Esophagus squamous epithelium (tissue), 5 donors: ENCODE measurements at regions not wholly inside any gene's neighbourhood (a gene's known extent, or its start where the extent isn't known, plus 50 kb on each side); places are given as distances from the start of the nearest gene placed in this dataset.

Experiments used
- DNase-seq: peaks from one replicate; lab custom pipeline; 2025; lab: John Stamatoyannopoulos, UW
- H3K27ac ChIP-seq, 4 donors: fragments of 200-600 bp; sonication (generic); one replicate each; pipeline ENCODE4 v1.5.1; 2016 to 2019; ENCODE audit warnings: mild to moderate bottlenecking in 1 of 4
- H3K27me3 ChIP-seq, 4 donors: fragments of 200-600 bp; sonication (generic); 1 replicate in 3 of 4; 2 replicates in 1 of 4; pipeline versions ENCODE4 v1.5.1 to v1.6.0; 2017 to 2021; ENCODE audit warnings: antibody characterized with exemption in 1 of 4
- H3K36me3 ChIP-seq, 3 donors: fragments of 200-600 bp; sonication (generic); one replicate each; pipeline ENCODE4 v1.5.1; 2016 to 2019
- H3K4me1 ChIP-seq, 3 donors: fragments of 200-600 bp; sonication (generic); one replicate each; pipeline ENCODE4 v1.5.1; 2017 to 2019
- H3K4me3 ChIP-seq, 4 donors: fragments of 200-600 bp; sonication (generic); 1 replicate in 3 of 4; 2 replicates in 1 of 4; pipeline ENCODE4 v1.5.1; 2016 to 2019; ENCODE audit warnings: mild to moderate bottlenecking in 2 of 4, moderate library complexity in 1 of 4
- H3K9me3 ChIP-seq, 3 donors: fragments of 200-600 bp; sonication (generic); one replicate each; pipeline ENCODE4 v1.5.1; 2016 to 2019
- POLR2A ChIP-seq, 4 donors: fragments of 450-650 bp; IDR thresholded peaks; one replicate each; pipeline ENCODE4 v1.6.1; 2017; ENCODE audit warnings: antibody characterized with exemption in 4 of 4, mild to moderate bottlenecking in 4 of 4, moderate library complexity in 3 of 4
- WGBS, 2 donors: methylation state at CpG; one replicate each; pipeline ENCODE4 v1.1.5; 2018; 5-methylcytosine and 5-hydroxymethylcytosine counted together
- intact Hi-C: fragments of 100-400 bp; cut with DNase I; formaldehyde crosslinking; loops from one replicate; pipeline ENCODE4 v1.15.0; 2022
- TF ChIP-seq, protein P1 (sequence below), 6 experiments: fragments of 450-650 bp in 4 of 6; fragments of 200-600 bp in 2 of 6; sonication (generic) in 2 of 6; IDR thresholded peaks; one replicate each; pipeline ENCODE4 v1.5.1; 2016 to 2019; ENCODE audit warnings: antibody characterized with exemption in 6 of 6, mild to moderate bottlenecking in 4 of 6, moderate library complexity in 4 of 6
- donor health status: DM: yes; HTN: yes; CAD: no.

DNA sequence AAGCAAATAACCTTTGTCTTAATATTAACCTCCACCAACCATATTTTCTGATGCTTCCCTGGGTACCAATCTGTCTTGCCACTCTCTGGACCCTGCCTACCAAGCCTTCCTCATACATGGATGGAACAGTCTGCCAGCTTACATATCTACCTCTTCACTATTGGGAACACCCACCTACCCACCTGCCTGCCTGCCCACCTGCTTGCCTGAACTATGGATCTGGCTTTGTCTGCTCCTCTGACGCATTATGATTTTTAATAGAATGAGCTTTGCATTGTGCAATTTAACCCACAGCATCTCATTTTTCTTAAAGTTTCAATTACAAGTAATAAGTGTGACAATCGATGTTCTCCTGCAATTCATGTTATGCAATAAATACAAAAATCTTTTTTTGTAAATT lies 137.9 kb upstream of the LSM8 start:
- DNase-seq: no peak
- no peaks in the 10 kb centered on the region for H3K9me3 ChIP-seq
- WGBS, 2 donors: 87 to 89% methylated on average over 2 of the region's 2 CpGs
- no peak overlapping the region for H3K27ac ChIP-seq
- peaks cover 0 to 5% (median 0%) of the 10 kb centered on the region in 3 donors for H3K4me1 ChIP-seq
- H3K27me3 ChIP-seq: no peaks in the 10 kb centered on the region
- TF ChIP-seq POLR2A (IDR thresholded peaks at IDR 0.05): no peak
- TF ChIP-seq, protein P1, sequence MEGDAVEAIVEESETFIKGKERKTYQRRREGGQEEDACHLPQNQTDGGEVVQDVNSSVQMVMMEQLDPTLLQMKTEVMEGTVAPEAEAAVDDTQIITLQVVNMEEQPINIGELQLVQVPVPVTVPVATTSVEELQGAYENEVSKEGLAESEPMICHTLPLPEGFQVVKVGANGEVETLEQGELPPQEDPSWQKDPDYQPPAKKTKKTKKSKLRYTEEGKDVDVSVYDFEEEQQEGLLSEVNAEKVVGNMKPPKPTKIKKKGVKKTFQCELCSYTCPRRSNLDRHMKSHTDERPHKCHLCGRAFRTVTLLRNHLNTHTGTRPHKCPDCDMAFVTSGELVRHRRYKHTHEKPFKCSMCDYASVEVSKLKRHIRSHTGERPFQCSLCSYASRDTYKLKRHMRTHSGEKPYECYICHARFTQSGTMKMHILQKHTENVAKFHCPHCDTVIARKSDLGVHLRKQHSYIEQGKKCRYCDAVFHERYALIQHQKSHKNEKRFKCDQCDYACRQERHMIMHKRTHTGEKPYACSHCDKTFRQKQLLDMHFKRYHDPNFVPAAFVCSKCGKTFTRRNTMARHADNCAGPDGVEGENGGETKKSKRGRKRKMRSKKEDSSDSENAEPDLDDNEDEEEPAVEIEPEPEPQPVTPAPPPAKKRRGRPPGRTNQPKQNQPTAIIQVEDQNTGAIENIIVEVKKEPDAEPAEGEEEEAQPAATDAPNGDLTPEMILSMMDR (IDR thresholded peaks at IDR 0.05): no peak
- H3K4me3 ChIP-seq: no peak overlapping the region
- H3K36me3 ChIP-seq: no peaks in the 10 kb centered on the region
- intact Hi-C loops: no loop called here

- intact Hi-C loops: no loop called here
- DNase-seq: no peak
- Histone ChIP-seq H3K9me3 (no peaks in the 10 kb centered on the region), H3K27ac (no peak overlapping the region), H3K4me1 (no peaks in the 10 kb centered on the region), H3K27me3 (no peaks in the 10 kb centered on the region), H3K36me3 (no peaks in the 10 kb centered on the region), H3K4me3 (no peak overlapping the region)
- WGBS, 2 donors: 77 to 88% methylated on average over 2 of the region's 2 CpGs
- TF ChIP-seq, protein P1 (IDR thresholded peaks at IDR 0.05): no peak
- TF ChIP-seq POLR2A (IDR thresholded peaks at IDR 0.05): no peak
Observed at GRCh38 chr7:118046801-118047200, 137.2 kb upstream of the LSM8 start.

DNA sequence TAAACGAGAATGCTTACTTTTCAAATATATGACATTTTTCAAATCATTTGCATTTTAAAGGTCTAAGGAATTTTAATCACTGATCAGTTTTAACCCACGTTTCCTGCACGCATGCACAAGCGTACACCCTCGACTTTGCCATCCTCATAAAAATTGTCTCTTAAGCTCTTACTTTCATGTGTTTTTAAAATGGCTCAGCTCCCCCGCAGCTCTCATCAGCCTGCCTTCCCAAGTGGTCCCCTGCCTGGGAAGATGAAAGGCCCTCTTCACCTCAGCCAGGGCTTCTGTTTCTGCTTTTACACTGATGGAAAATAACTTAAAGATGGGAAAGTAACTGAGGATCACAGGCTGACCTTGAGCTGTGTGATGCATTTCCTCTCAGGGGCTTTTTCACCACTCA lies 131.6 kb upstream of the LSM8 start:
- intact Hi-C loops: no loop called here
- Histone ChIP-seq H3K27ac (no peak overlapping the region), H3K9me3 (no peaks in the 10 kb centered on the region), H3K36me3 (no peaks in the 10 kb centered on the region), H3K4me1 (no peaks in the 10 kb centered on the region), H3K4me3 (no peak overlapping the region), H3K27me3 (no peaks in the 10 kb centered on the region)
- TF ChIP-seq, protein P1 (IDR thresholded peaks at IDR 0.05): no peak
- whole genome bisulfite sequencing, 2 donors: 73 to 82% methylated on average over 6 of the region's 6 CpGs
- DNase-seq: no peak

- H3K27me3 ChIP-seq: no peaks in the 10 kb centered on the region
- H3K4me3 ChIP-seq: no peak overlapping the region
- H3K4me1 ChIP-seq: no peaks in the 10 kb centered on the region
- TF ChIP-seq, protein P1 (IDR thresholded peaks at IDR 0.05): no peak
- TF ChIP-seq POLR2A (IDR thresholded peaks at IDR 0.05): no peak
- no peaks in the 10 kb centered on the region for H3K9me3 ChIP-seq
- no peaks in the 10 kb centered on the region for H3K36me3 ChIP-seq
- no peak overlapping the region for H3K27ac ChIP-seq
- 87 to 92% methylated on average over 4 of the region's 4 CpGs for WGBS, 2 donors
- no peak for DNase-seq
- intact Hi-C loops: no loop called here
Observed at GRCh38 chr7:118053353-118053752, 130.6 kb upstream of the LSM8 start.

GRCh38 chr7:118054529-118054928 lies 129.4 kb upstream of the LSM8 start:
- TF ChIP-seq POLR2A (IDR thresholded peaks at IDR 0.05): no peak
- H3K4me3 ChIP-seq: no peak overlapping the region
- H3K36me3 ChIP-seq: no peaks in the 10 kb centered on the region
- 82 to 91% methylated on average over 2 of the region's 2 CpGs for WGBS, 2 donors
- no peaks in the 10 kb centered on the region for H3K27me3 ChIP-seq
- no peak overlapping the region for H3K27ac ChIP-seq
- DNase-seq: no peak
- H3K4me1 ChIP-seq: no peaks in the 10 kb centered on the region
- intact Hi-C loops: no loop called here
- H3K9me3 ChIP-seq: no peaks in the 10 kb centered on the region

- no peak for DNase-seq
- Histone ChIP-seq H3K27ac (no peak overlapping the region), H3K4me1 (no peaks in the 10 kb centered on the region), H3K4me3 (no peak overlapping the region), H3K27me3 (no peaks in the 10 kb centered on the region), H3K36me3 (no peaks in the 10 kb centered on the region), H3K9me3 (no peaks in the 10 kb centered on the region)
- 65 to 87% methylated on average over 3 of the region's 3 CpGs for WGBS, 2 donors
- intact Hi-C loops: no loop called here
- TF ChIP-seq, protein P1 (IDR thresholded peaks at IDR 0.05): no peak
- no peak for TF ChIP-seq POLR2A (IDR thresholded peaks at IDR 0.05)
Observed at GRCh38 chr7:118055647-118056046, 128.3 kb upstream of the LSM8 start.
